ENCODE measurements at regions not wholly inside any gene's neighbourhood (a gene's known extent, or its start where the extent isn't known, plus 50 kb on each side); places are given as distances from the start of the nearest gene placed in this dataset.

DNA sequence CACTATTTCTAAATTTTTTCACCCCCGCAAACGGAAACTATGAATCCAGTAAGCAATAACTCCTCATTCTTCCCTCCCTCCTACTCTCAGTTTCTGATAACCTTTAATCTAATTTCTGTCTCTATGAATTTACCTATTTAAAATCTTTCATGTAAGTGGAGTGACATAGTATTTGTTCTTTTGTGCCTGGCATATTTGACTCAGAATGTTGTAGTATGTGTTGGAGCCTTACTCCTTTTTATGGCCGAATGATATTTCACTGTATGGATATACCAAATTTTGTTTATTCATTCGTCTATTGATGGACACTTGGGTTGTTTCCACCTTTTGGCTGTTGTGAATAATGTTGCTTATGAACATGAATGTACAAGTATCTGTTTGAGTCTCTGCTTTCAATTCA is 61.1 kb upstream of the C1GALT1C1 start:
- DNase-seq, result no peak

DNA sequence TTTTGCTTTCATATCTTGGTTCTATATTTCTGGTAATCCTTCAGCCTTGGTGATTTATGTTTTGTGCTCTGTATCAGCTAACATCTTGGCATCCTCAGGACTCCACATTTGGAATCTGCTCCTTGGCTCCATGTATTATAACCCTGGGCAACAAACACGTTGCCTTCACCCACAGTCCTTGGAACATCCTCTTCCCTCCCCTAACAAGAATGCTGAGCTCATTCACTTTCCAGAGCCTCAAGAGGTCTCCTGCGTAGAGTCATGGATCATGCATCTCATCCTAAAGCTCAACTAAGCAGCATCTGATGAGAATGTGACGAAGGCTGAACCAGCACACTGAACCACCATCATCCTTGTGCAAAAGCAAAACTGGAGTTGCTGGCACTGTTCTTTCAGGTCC is 60.5 kb upstream of the C1GALT1C1 start:
- no peak for DNase-seq

DNA sequence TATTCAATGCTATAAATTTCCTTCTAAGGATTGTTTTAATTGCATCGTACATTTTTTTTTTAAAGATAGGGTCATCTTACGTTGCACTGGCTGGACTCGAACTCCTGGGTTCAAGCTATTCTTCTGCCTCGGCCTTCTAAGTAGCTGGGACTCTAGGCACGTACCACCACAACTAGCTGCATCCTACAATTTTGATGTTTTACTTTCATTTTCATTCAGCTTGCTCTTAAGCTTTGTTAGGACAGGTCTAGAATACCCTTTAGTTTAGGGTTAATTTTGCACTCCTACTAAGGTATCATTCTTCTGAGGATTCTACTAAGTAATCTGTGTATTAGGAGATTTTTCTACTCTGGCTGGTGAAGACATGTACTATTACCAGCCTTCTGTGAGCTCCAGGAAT is 50.2 kb upstream of the C1GALT1C1 start:
- no peak for DNase-seq

All from stimulated activated CD4-positive, alpha-beta T cell treated with anti-CD3 and anti-CD28 coated beads, Interleukin-4, amount 100 ng/mL, for 4 hours (primary cell).